Erythroblast (primary cell): ENCODE measurements at regions not wholly inside any gene's neighbourhood (a gene's known extent, or its start where the extent isn't known, plus 50 kb on each side); places are given as distances from the start of the nearest gene placed in this dataset.

Source experiments
- GATA1 ChIP-seq: IDR thresholded peaks from 2 replicates; pipeline ENCODE4 v1.6.1; 2011; ENCODE audit warnings: low read depth, mild to moderate bottlenecking, control low read depth, low read length, moderate library complexity
- POLR2A ChIP-seq: IDR thresholded peaks from 2 replicates; pipeline ENCODE4 v1.6.1; 2011; ENCODE audit warnings: mild to moderate bottlenecking, low read length

DNA sequence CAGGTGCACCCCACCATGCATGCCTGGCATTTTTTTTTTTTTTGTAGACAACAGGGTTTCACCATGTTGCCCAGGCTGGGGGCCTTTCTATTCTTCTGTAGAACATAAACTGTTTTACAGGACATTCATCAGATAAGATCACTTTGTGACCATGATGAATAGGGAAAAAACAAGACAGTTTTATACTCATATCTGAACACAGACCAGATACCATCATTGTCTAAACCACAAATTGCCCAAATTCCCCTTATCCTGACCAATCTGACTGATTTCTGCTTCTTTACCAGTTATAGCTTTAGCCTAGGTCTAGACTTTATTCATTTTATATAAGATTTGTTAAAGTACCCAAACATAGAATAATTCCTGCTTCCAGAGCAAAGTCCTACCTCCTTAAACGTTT, 1699.3 kb upstream of the TMEFF2 start:
- TF ChIP-seq POLR2A (no peak), GATA1 (no peak)
